ENCODE measurements at regions not wholly inside any gene's neighbourhood (a gene's known extent, or its start where the extent isn't known, plus 50 kb on each side); places are given as distances from the start of the nearest gene placed in this dataset.

DNA sequence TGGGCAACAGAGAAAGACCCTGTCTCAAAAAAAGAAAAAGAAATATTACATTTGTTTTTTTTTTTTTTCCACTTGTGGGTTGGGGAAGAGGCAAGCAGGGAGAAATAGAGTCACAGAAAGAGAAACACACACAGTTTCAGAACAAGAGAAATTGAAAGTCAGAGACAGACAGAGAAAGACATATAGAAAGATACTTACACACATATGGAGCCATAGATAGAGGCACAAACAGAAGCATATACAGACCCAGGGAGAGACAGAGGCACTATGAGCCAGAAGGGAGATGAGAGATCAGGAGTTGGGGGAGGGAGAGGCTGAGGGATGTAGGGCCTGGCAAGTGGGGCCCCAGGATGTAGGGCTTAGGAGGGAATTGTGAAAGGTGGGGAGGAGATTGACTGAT, 55.2 kb upstream of the GIMD1 start:
- DNase-seq = no peak

- DNase-seq = no peak
Observed at GRCh38 chr4:106422766-106423165, 54.2 kb upstream of the GIMD1 start.

DNA sequence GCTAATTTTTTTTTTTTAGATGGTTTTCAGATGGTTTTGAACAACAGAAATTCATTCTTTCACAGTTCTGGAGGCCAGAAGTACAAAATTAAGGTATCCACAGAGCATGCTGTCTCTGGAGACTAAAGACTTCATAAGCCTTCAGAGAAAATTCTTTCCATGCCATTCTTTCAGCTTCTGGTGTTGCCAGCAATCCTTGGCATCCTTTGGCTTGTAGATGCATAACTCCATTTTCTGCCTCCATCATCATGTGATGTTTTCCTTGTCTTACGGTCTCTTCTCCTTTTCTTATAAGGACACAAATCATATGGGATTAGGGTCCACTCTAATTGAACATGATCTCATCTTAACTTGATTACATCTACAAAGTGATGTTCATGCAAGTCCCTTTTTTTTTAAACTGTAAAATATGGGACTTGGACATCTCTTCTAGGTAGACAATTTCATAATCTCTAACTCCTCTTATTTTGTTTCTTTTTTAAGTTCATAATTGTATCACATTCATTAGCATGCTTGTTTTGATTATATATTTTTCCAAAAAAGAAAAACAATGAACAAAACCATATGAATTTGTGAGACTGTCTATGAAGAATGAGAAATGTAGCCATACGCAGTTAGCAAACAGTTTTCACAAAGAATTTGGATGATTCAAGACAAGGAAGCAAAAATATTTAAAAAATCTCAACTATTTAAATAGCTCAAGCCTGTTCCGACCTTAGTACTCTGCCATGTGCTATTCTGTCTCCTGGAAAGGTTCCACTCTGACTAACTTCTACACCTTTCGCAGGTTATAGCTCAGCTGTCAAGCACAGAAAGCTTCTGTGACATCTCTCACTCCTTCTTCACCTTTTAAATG, 53.1 kb upstream of the GIMD1 start:
- DNase-seq = no peak

- DNase-seq = no peak
Observed at GRCh38 chr4:106418444-106418843, 49.9 kb upstream of the GIMD1 start.

All from stimulated activated CD4-positive, alpha-beta T cell treated with anti-CD3 and anti-CD28 coated beads, Interleukin-12 subunit alpha, Interleukin-12 subunit beta, amount 100 ng/mL, for 4 hours (primary cell).